SKM-1 (cell line): ENCODE measurements at regions not wholly inside any gene's neighbourhood (a gene's known extent, or its start where the extent isn't known, plus 50 kb on each side); places are given as distances from the start of the nearest gene placed in this dataset.

Experiments used
- DNase-seq: peaks from one replicate; lab custom pipeline; 2025; ENCODE audit not compliant: unreplicated experiment; lab: John Stamatoyannopoulos, UW

DNA sequence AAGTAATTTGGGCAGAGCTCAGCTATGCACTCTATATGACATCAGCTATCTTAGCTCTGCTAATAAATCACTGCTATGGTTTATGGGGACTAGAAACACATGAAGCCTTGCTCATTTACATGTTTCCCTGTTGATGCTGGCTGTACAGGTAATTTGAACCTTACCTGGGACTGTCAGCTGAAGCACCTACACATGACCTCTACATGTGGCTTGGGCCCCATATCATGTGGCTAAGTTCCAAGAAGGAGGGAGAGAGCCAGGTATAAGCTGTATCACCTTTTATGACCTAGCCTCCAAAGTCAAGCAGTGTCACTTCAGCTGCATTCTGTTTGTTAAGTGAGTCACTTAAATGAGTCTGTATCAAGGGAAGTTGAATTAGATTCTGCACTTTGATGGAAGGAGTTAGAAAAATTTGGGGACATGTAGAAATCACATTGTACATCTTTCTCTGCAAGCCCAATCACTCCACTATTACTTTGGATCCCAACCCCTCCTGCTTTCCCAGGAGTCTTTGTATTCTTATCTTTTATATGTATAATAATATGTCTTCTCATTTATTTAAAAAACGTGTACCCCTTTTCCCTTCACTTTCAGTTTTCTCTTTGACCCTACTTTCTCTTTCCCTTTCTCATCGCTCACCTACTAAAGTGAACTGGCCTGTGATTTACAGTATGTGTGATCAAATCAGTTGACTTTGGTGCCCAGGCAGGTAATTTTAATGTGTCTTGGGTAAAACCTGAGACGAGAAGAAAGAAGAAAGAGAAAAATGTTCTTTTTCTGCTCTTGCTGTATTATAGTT, 53.4 kb upstream of the PRKACB start:
- no peak for DNase-seq

GRCh38 chr1:84089867-84090266, 54.2 kb upstream of the PRKACB start:
- DNase-seq: no peak

- no peak for DNase-seq
Observed at GRCh38 chr1:84089465-84089864, 54.6 kb upstream of the PRKACB start.

DNA sequence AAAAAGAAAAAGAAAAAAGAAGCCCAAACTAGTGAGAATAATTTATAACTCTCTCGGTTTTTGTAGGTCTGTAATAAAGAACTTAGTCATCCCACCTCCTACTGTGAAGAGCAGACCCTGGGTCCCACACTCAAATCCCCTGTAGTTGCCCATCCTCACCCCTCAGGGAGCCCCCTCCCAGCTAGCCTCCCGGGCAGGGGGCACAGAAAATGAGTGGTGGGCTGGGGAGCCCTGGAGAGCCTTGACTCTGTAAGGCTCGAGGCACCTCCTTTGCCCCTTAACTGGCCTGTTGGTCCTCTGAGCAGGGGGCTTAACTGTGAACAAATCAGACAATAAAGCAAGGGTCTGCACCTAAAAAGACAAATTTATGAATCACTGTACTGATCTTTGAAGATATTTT, 57.5 kb upstream of the PRKACB start:
- DNase-seq: no peak

- no peak for DNase-seq
Observed at GRCh38 chr1:84086189-84086588, 57.9 kb upstream of the PRKACB start.

DNA sequence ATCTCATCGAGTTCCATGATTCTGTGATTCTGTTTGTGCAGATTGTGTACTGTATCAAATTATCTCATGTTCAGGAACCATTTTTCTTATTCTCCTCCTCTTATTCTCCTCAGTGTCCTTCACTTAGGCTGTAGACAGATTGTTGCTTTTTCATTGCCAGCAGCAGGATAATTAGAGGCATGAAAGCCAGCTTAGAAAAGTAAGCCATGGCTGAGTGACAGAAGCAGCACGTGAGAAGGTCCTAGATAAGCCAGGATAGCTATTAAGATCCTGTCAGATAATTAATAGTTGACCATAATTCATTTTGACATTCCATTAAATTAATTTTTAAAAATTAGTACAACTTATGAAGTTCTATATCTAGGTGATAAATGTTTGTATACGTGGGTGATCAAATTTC, 60.8 kb upstream of the PRKACB start:
- no peak for DNase-seq

GRCh38 chr1:84078842-84079202, 65.2 kb upstream of the PRKACB start:
- no peak for DNase-seq

GRCh38 chr1:84078108-84078841, 65.8 kb upstream of the PRKACB start:
- DNase-seq: no peak

DNA sequence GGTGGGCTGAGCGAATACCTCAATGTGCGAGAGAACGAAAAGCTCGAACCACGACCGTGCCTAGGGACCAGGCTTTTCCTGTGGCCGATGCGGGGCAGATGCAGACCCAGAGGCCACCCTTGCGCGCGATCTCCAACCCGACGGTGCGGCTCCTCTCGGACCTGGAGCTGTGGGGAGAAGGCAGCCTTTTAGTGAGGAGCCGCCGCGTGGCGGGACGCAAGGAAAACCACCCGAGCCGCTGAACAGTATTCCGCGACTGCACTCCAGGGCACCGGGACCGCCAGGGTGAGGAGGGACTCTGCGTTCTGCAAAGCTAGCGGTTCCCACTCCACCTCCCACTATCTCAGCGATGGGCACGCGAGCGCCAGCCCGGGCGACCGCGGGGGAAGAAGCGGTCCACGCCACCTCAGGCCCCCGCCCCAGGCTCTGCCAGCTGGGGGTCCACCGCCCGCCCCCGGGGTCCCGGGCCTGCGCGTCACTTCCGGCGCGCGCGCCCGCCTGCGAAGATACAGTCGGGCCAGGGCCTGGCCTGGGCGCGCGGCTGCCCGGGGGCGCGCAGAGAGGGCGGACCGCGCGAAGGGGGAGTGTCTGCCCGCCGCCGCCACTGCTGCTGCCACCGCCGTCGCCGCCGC, 66.5 kb upstream of the PRKACB start:
- peak; percentile 30 for DNase-seq

DNA sequence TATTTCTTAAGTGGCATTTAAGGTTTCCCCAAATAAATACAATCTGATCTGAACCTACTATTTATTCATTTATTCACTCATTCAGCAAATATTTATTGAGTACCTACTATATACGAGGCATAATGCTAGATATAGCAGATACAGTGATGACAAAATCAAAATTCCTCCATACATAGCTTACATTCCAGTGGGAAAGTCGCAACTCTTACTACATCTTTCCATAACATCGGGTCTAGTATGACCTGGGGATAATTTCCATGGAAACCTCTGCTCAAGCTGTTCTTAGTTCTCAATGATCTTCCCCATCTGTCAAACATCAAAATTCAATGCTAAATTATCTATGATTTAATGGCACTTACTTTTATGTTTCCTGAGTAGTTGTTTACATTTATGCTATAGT, 70.8 kb upstream of the PRKACB start:
- no peak for DNase-seq

DNA sequence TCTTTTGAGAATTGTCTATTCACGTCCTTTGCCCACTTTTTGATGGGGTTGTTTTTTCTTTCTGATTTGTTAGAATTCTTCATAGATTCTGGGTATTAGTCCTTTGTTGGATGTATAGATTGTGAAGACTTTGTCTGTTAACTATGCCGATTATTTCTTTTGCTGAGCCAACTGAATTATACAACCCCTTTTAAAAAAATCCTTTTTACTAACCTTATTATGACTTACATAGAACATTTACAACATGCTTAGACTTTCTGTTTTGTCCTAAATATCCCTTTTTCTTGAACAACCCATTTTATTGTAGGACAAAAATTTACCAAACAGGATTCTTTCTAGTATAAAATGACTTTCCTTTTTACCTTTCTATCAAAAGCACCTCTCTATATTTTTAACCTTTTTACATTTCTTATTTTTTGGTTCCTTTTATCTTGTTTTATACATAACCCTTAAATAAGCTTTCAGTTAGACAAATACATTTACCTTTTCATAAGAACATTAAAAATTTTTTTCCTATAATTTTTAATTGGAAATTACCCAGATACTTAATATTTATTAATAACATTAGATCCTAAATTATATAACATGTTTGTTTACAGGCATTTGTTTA, 70.4 kb upstream of the TTLL7 start:
- DNase-seq: no peak

- no peak for DNase-seq
Observed at GRCh38 chr1:84062496-84062895, 63.6 kb upstream of the TTLL7 start.

DNA sequence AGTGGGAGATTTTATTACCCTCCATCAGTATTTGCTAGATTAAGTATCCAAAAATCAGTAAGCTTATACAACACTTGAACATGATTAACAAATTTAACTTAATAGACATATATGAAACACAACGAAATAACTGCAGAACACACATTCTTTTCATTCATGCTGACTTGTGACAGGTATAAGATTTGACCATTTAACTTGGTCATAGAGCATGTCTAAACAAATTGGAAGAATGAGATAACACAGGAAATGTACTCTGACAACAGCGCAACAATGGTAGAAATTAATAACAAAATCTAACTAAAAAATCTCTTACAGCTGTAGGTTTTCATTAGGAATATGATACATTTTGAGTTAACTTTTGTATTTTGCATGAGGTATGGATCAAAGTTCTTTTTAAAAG, 62.4 kb upstream of the TTLL7 start:
- no peak for DNase-seq

DNA sequence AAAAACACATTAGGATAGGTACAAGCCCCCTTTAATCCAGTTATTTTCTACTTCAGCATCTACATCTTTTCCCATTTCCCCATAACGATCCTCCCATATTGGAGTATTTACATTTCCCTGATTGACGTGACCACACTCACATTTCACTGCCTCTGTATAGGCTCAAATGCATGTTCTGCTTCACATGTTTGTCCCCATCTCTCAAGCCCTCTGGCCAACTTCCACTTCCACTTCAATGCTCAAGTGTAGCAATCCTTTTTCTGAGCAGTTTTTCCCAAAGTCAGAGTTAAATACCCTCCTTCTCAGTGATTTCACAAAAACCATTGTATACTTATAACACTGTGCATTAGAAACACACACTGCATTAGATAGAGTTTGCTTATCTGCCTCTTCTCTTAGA, 61.8 kb upstream of the TTLL7 start:
- DNase-seq: no peak

DNA sequence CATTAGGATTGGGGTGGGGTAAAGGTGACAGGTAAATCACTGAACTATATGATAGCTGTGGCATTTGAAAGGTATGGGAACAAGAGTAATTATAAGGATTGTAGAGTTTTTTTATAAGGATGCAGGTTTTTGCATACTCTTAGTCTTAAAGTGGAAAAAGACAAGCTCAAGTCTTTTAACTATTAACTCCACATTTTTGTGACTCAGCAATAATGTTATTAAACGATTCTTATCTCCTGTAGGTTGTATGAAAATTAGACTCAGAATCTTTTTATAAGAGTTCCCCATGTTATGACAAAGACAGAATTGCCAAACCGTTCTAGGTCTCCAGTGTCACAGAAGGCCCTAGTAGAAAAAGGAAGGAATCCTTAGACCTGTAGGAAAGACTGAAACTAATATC, 49.9 kb upstream of the TTLL7 start:
- no peak for DNase-seq
